ENCODE measurements at regions not wholly inside any gene's neighbourhood (a gene's known extent, or its start where the extent isn't known, plus 50 kb on each side); places are given as distances from the start of the nearest gene placed in this dataset.

GRCh38 chr2:149731079-149731478 is 143.5 kb upstream of the MMADHC start:
- TF ChIP-seq CTCF (IDR thresholded peaks at IDR 0.05): no peak
- TF ChIP-seq POLR2A (IDR thresholded peaks at IDR 0.05): no peak
- no peak for TF ChIP-seq EP300 (IDR thresholded peaks at IDR 0.05)
